ENCODE measurements at regions not wholly inside any gene's neighbourhood (a gene's known extent, or its start where the extent isn't known, plus 50 kb on each side); places are given as distances from the start of the nearest gene placed in this dataset.

- TF ChIP-seq ZNF747 (tag by site-specific recombination; IDR thresholded peaks at IDR 0.05) (no peak), BCL11B (tag by site-specific recombination; IDR thresholded peaks at IDR 0.05; ENCODE audit: low read depth) (no peak), CTCF (tag by site-specific recombination; IDR thresholded peaks at IDR 0.05) (no peak), BCL11A (tag by site-specific recombination; IDR thresholded peaks at IDR 0.05; ENCODE audit: low read depth) (no peak), ZNF777 (tag by site-specific recombination; IDR thresholded peaks at IDR 0.05; ENCODE audit: borderline replicate concordance) (no peak), ZNF114 (tag by site-specific recombination; IDR thresholded peaks at IDR 0.05) (no peak), ZEB2 (tag by site-specific recombination; IDR thresholded peaks at IDR 0.05) (no peak), EGR2 (tag by site-specific recombination; IDR thresholded peaks at IDR 0.05; ENCODE audit: low read depth) (no peak)
Observed at GRCh38 chr17:45645330-45645729, 138.8 kb upstream of the CRHR1 start.

Data from HEK293 (cell line).